ENCODE measurements at regions not wholly inside any gene's neighbourhood (a gene's known extent, or its start where the extent isn't known, plus 50 kb on each side); places are given as distances from the start of the nearest gene placed in this dataset.

GRCh38 chr1:55418208-55419000 lies 203.2 kb upstream of the USP24 start:
- no peak for DNase-seq

DNA sequence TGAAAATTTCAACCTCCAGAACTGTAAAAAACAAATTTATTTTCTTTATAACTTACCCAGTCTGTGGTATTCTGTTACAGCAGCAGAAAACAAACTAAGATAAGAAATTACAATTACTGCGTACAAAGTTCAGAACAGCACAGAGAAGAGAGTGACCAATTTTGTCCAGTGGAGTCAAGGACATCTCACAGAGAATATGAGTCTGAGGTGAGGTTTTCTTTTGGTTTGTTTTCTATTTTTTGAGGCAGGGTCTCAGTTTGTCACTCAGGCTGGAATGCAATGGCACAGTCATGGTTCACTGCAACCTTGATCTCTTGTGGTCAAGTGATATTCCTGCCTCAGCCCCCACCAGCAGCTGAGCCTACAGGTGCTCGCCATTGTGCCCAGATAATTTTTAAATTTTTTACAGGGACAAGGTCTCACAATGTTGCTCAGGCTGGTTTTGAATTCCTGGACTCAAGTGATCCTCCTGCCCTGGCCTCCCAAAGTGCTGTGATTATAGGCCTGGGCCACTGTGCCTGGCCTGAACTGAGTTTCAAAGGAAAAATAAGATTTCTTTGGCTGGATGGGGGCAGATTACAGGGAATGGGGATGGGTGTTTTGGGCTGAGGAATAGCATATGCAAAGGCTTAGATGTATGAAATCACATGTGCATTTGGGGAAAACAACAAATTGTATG lies 201.1 kb upstream of the USP24 start:
- DNase-seq = no peak

- DNase-seq = no peak
Observed at GRCh38 chr1:55413286-55413685, 198.1 kb upstream of the USP24 start.

DNA sequence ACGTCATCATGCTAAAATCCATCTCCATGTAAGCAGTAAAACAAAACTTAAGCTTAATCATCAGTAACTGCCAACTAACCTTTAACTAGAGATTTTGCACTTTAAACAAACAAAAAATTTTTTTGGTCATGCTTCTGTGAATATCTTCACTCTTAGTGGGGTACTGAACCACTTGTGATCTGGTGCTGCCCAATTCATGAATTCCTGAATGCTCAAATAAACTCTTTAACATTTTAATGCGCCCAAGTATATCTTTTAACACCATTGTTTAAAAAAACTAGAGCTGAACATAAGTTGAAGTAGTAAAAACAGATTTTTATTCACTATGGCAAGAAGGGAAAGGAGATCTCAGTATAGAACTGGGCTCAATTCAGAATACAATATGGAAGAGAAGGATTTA lies 196.9 kb upstream of the USP24 start:
- no peak for DNase-seq

DNA sequence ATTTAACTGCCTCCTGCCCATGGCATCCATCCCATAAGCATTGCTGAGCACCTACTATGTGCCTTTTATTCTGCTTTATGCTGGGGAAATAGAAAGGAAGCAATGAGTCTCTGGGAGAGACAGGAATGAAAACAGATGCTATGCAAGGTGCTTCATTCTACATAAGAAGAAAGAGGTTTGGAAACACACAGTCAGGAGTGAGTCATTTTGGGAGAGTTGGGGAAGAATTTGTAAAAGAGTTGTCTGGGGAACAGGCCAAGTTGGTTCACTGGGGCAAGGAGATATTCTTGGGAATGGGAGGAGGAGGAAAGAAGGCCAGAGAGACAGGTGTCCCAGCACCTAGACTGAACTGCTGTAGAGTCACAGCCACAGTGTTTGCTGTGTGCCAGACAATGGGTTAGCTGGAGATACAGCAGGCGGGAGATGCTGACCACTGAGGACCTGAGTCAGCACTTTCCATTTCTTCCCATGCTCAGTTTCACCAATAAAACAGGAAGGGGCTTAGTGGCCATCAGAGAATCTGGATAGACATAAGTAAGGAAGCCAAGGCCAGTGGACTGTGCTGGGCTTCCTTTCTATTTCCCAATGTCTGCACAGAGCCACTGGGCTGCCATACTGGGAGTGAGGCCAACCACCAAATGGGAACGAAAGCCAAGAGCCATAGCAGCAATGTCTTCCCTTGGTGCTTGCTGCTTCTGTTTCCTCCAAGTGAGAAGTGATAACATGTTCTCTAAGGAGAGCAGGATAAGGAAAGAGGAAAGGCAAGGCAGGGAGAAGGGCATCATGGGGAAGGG lies 187.7 kb upstream of the USP24 start:
- DNase-seq = no peak

DNA sequence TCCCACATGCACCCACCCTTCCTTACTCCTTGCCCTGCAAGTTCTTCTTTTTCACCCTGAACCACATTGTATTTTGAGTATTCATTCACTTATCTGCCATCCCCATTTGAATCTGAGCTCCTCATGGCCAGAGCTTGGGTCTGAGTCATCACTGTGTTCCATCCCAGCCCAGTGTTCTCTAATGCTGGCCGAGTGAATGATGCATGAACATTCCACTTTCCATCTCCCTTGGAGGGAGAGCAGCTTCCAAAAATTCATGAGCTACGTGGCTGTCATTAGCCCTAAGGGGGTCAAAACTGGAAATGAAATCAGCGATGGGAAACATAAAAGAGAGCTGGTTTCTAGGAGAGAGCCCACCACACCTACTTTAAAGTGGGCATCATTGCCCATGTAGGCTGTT lies 187.0 kb upstream of the USP24 start:
- DNase-seq = no peak

- DNase-seq = no peak
Observed at GRCh38 chr1:55400508-55400907, 185.3 kb upstream of the USP24 start.

- no peak for DNase-seq
Observed at GRCh38 chr1:55399346-55399745, 184.2 kb upstream of the USP24 start.

DNA sequence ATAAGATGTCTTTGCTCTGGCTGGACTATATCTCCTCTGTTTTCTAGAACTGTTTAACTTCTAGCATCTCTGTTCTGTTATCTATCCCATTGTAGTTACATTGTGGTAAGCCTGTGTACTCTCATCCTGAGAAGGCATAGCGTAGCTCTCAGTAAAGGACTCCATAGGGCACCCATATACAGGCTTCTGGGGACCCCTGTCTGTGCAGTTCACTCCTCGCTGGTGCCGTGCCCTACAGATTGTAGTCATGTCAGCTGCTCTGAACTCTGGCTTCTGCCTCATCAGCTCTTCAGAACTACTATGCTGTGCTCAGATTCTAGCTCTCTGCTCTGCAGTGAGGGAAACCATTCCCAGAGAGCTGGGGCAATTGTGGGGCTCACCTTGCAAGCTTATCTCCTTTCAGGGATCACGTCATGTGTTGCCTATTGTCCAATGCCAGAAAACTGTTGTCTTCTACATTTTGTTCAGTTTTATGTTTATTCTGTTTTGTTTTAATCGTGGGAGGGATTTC lies 181.3 kb upstream of the USP24 start:
- DNase-seq = no peak

DNA sequence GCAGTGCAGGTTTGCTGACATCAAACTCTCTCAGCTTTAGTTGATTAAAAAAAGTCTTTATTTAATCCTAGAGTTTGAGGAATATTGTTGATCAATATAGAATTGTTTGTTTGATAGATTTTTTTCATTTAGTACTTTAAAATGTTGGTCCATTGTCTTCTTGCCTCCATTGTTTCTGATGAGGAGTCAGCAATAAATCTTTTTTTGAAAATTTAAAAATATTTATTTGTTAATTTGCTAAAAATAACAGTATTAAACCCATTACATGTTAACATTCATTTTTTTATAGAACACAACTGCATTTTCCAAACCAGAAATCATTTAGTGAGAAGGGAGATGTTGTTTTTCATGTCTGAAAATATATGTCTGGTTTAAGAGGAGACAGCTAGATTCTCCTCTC lies 173.8 kb upstream of the USP24 start:
- no peak for DNase-seq

DNA sequence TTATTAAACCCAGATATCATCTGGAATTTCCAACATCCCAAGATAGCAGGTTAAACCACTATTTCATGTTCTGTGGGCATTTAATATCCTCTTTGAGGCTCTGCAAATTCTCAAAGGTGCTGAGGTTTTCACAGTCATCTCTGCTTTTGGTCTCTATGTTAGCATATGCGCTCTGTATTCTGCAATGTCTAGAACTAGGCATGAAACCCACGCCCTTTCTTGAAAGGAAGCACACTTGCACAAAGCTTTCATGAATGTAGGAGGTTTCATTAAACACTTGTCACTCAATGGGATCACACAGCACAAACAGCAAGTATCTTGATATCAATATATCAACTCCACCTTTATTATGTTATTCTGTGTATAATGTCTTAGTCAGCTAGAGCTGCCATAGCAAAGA lies 172.0 kb upstream of the USP24 start:
- DNase-seq = no peak

DNA sequence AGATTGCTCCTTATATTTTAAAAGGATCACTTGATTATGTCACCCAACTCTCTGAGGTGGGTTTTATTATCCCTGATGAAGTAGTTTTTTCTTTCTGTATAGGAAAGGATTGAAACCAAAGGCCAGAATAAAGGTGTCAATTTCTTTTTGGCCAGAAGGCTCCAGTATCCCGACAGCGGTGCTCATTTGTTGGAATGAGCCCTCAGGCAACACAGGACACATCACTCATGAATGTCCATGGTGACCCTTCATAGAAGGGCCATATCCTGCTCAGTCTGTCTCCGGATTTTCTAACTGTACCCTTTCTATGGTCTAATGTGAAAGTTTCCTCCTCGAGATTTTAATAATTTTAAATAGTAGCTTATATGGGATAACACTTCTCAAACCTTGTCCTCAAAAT lies 171.3 kb upstream of the USP24 start:
- DNase-seq = no peak

- DNase-seq = no peak
Observed at GRCh38 chr1:55385402-55386018, 170.3 kb upstream of the USP24 start.

DNA sequence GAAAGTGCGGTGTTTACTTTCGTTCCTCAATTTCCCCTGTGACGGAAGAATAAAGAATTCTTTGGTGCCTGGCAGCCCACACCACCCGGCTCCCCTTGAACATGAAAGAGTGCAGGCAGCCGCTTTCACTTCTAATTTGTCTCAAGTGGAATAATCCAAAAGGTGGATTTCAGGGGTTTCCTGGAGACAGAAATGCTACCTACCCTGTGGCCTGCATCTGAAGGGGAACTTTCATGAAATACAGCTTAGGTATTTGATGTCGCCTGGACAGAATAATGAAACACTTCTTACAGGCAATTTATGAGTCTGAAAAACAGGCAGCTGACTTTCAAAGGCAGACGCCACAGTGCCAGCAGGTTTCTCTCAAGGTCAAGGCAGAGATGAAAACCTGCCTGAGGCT lies 169.5 kb upstream of the USP24 start:
- DNase-seq = no peak

GRCh38 chr1:55382806-55383305 lies 167.7 kb upstream of the USP24 start:
- DNase-seq = no peak

GRCh38 chr1:55381983-55382382 lies 166.8 kb upstream of the USP24 start:
- DNase-seq = no peak

- DNase-seq = no peak
Observed at GRCh38 chr1:55381491-55381890, 166.3 kb upstream of the USP24 start.

GRCh38 chr1:55380355-55380970 lies 165.3 kb upstream of the USP24 start:
- DNase-seq = no peak

DNA sequence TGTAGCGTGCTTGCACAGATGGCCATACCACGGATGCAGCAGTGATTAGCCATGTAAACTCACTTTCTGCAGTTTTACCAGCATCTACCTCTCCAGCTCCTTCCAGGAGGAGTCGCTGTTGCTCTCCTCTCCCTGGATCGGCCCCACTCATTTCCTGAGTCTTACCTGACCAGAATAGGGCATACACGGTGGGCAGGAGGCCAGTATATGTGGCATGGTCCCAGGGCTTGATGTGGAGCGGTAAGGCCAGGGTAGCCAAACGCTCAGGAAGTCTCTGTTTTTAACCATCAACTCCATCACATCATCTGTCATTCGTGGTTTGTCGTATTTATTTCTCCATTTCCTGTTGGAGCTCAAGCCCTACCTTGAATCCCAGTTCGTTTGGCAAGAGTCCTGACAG lies 163.4 kb upstream of the USP24 start:
- DNase-seq = peak; percentile 15

GRCh38 chr1:55376897-55377296 lies 161.7 kb upstream of the USP24 start:
- DNase-seq = no peak

DNA sequence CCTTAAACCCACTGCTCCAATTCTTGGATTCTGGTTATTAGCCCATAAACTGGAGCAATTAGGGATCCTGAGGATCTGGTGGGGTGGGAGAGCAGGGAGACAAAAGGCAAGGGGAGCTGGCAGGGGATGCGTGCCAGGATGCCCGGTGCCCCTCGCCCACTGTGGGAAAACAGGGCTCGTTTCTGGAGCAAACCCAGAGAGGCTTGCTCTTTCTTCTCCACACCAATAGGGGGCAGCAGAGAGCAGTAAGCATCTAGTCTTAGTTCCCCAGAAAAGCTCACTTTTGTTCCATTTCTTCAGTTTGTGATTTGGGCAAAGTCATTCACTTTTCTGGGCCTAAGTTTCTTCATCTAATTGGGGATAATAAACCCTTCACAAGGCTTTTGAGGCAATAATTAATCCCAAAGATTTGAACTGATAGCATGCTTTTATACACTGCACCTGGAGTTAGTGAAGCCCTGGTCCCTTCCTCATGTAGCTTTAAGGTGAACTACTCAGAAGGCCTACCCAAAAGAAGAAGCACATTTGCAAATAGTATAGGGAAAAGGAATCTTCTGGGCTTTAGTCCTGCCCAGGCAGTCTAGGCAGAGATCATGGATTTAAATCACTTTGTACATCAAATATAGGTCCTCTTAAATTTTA lies 160.6 kb upstream of the USP24 start:
- peak; percentile 69 for DNase-seq
